ENCODE measurements at regions not wholly inside any gene's neighbourhood (a gene's known extent, or its start where the extent isn't known, plus 50 kb on each side); places are given as distances from the start of the nearest gene placed in this dataset.
"Not testable (repeated sequence)": the region's sequence is repeated elsewhere in the genome, so short reads cannot be mapped to it uniquely, and the experiment has no call there.

DNA sequence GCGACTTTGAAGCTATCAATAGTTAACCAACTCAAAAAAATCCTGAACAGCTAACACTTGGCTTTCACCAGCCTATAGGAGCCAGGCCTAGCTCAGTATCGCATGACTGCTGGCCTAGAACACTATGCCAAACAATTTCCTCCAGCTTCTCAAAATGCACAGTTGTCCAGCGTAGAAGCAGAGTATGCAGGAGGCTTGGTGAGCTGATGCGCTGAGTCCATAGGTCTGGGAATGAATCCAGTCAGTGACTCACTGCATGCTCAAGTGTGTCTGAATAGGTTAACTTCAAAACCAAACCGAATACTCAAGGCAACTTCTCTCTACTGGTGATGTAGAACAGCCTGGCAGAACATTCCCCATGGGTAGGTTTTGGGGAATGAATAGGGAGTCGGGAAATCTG is 201.8 kb upstream of the IRF2BP2 start:
- TF ChIP-seq CTCF (IDR thresholded peaks at IDR 0.05 in 2 of 3, conservative IDR thresholded peaks at IDR 0.05 in 1 of 3; ENCODE audit: insufficient read depth in 2 of 3, low read depth in 1 of 3, low read length in 3 of 3); SIX5 (IDR thresholded peaks at IDR 0.05; ENCODE audit: borderline replicate concordance in 1 of 2, insufficient read depth in 1 of 2, low read depth in 1 of 2, low read length in 2 of 2); POLR2A (conservative IDR thresholded peaks at IDR 0.05); ZKSCAN8 (CRISPR knock-in tag; IDR thresholded peaks at IDR 0.05); ARID3A (IDR thresholded peaks at IDR 0.05; ENCODE audit: borderline replicate concordance, low read depth, low read length); L3MBTL2 (IDR thresholded peaks at IDR 0.05); DPF2 (IDR thresholded peaks at IDR 0.05); KLF16 (IDR thresholded peaks at IDR 0.05); CUX1 (CRISPR knock-in tag; IDR thresholded peaks at IDR 0.05); ZNF408 (CRISPR knock-in tag; IDR thresholded peaks at IDR 0.05; ENCODE audit: low read depth); POLR2AphosphoS2 (IDR thresholded peaks at IDR 0.05; ENCODE audit: low read length); ADNP (tag; IDR thresholded peaks at IDR 0.05); FOXK1 (CRISPR knock-in tag; IDR thresholded peaks at IDR 0.05; ENCODE audit: borderline replicate concordance): not testable (repeated sequence)
- TF ChIP-seq, protein P1, sequence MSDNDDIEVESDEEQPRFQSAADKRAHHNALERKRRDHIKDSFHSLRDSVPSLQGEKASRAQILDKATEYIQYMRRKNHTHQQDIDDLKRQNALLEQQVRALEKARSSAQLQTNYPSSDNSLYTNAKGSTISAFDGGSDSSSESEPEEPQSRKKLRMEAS (CRISPR knock-in tag; IDR thresholded peaks at IDR 0.05): not testable (repeated sequence)

All from K562 (cell line).